HG03457 (cell line): ENCODE measurements at regions not wholly inside any gene's neighbourhood (a gene's known extent, or its start where the extent isn't known, plus 50 kb on each side); places are given as distances from the start of the nearest gene placed in this dataset.
A peak's percentile ranks its signal among the peaks of the same experiment; 100 is the strongest.

Source experiments
- ATAC-seq: cut with Tn5 transposase; IDR thresholded peaks from one replicate; pipeline ENCODE4 v1.9.1; 2021; ENCODE audit warnings: moderate number of reproducible peaks; ENCODE audit not compliant: unreplicated experiment

DNA sequence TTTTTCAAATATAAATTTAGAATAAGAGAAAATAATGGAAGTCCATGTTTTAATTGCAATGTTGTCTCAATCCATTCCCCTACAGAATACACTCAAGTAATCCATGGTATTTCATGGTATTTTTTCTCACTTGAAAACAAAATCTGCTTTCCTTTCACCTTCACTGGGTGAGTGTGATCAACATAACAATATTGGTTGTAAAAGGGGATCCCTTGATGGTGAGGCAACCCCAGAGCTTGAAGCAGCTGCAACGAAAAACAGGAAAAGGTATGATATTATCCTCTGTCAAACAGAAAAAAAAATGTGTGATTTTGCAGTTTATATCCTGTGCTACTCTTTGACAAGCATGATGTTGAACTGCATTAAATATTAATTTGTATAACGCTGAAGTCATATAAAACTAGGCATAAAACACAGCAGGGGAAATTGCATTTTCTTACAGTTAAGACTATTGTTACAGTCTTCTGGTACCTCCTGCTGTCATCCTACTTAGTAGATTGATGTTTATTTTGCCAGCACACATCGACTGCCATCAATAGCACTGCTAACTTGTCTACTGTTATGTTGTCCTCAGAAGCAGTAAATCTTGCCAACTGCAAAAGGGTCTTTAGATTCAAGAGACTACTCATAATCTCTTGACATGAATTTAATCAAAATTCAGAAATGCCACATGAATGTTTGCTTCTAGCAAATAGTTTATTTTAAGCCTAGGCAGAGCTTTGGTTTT lies 373.1 kb upstream of the MIR17HG start:
- ATAC-seq = no peak

DNA sequence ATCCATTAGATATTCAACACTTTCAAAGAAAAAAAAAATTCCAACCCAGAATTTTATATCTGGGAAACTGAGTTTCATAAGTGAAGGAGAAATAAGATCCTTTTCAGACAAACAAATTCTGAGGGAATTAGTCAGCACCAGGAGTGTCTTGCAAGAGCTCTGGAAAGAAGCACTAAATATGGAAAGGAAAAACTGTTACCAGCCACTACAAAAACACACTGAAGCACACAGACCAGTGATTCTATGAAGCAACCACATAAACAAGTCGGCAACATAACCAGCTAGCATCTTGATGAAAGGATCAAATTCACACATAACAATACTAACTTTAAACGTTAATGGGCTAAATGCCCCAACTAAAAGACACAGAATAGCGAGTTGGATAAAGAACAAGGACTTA lies 368.4 kb upstream of the MIR17HG start:
- ATAC-seq = no peak

GRCh38 chr13:90984756-90985155 lies 362.7 kb upstream of the MIR17HG start:
- no peak for ATAC-seq

- ATAC-seq = no peak
Measured at GRCh38 chr13:90995001-90995400, 352.5 kb upstream of the MIR17HG start.

- no peak for ATAC-seq
Measured at GRCh38 chr13:90995614-90996013, 351.9 kb upstream of the MIR17HG start.

DNA sequence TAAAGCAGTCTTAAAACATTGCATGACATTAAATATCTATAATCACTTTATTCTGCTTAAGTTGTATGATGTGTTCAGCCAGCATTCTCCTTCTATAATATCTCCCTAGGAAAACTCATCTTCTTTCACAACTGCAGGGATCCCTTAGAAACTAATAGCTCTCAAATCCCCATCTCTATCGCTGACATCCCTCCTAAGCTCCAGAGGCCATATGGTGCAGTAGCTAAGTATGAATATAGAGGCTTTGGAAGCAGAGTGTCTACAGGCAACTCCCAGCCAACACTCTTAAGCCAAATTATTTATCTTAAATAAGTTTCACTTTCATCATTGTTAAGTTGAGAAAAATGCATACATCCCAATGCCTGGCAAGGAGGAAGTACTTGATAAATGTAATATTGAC lies 349.5 kb upstream of the MIR17HG start:
- no peak for ATAC-seq

- no peak for ATAC-seq
Measured at GRCh38 chr13:90999401-90999800, 348.1 kb upstream of the MIR17HG start.

GRCh38 chr13:91001371-91001770 lies 346.1 kb upstream of the MIR17HG start:
- ATAC-seq = no peak

DNA sequence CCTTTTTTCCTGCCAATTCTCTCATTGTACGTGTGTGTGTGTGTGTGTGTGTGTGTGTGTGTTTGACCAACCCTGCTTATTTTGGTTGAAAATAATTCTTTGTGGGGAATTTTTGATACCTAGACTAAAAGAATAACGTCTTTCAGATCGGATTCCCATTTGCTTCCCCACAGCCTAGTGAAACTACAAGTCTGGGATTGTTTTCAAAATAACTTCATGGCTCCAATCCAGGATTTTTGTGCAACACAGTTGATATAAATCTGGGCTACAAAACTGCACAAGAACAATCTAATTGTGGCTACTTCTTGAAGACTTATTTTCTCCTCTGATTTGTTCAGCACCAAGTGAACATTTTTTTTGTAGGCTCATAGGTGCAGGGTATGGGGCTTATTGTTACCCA lies 332.8 kb upstream of the MIR17HG start:
- ATAC-seq = no peak

GRCh38 chr13:91017031-91017668 lies 330.3 kb upstream of the MIR17HG start:
- ATAC-seq = peak; percentile 90

- no peak for ATAC-seq
Measured at GRCh38 chr13:91017669-91018053, 329.8 kb upstream of the MIR17HG start.

GRCh38 chr13:91020461-91021034 lies 326.9 kb upstream of the MIR17HG start:
- no peak for ATAC-seq

DNA sequence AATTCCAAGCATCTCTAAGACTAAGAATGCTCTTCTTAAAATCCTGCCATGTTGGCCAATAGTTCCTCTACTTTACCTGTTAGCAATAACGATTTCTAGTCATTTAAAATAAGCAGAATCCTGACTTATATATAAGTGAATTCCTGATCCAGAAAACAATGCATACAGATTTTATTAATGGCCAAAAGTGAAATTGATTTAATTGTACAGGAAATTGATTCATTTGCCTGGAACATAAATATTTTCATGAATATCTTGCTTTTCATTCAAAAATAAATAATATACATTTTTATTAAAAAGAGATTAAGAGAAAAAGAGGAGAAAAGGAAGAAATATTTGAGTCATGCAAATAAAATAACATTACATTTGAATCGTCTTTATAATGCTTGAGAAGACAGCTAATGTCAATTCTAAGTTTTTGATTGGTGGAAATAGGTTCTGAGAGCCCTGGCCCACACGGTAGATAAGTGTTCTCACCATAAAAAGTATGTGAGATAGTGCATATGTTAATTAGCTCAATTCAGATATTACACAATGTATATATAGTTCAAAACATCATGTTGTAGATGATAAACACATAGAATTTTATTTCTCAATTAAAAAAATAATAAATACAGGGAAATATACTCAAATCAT lies 323.2 kb upstream of the MIR17HG start:
- ATAC-seq = no peak

DNA sequence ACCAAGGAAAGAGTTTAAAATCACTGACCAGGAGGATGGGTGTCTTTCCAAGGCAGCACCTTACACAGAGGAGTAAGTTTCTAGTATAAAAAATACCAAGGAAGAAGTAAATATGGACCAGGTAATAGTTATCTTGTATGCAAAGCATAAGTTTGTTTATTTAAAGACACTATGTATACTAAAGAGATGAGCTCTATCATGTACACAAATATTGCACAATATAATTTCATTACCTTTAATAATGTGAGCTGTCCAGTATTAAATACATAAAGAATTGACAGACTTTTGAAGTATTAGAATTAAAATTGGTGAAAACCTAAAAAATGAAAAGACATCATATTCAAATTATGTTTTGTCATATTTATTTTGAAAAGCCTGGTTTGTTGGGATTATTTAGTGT lies 322.0 kb upstream of the MIR17HG start:
- no peak for ATAC-seq

DNA sequence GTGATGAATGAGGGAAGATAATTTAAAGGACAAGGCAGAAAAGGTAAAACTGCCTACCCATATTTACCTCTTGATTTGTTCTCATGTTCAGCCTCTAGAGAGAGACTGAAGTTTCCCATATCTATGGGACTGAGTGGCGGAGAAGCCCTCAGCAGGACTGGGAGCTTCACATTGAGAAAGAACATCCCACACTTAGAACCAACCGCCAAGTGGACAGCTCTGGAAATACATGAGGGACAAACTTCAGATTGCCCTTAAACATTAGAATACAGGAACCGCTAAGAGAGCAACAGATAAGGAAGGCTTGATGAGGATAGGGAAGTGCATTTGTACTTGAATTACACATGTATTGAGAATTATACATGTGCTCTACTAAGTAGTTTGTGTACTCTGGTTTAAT lies 316.0 kb upstream of the MIR17HG start:
- ATAC-seq = no peak

DNA sequence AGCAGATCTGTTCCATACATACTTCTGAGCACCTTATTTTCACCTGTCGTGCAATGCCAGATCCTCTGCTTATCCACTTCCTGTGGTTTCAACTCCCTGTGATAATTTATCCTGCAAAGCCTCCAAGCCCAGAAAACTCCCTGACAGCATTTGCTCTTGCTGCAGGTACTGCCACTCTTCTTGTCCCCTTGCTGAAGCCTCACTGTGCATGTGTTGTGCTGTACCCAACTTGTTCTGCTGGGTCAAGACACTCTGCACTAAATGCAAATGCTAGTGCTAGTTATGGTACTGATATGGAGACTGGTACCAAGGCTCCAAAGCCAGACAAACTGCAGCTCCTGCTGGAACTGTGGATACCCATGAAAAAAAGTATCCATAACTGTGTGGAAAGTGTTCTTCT lies 315.4 kb upstream of the MIR17HG start:
- no peak for ATAC-seq

- no peak for ATAC-seq
Measured at GRCh38 chr13:91036886-91037285, 310.6 kb upstream of the MIR17HG start.

GRCh38 chr13:91042870-91043269 lies 304.6 kb upstream of the MIR17HG start:
- no peak for ATAC-seq

DNA sequence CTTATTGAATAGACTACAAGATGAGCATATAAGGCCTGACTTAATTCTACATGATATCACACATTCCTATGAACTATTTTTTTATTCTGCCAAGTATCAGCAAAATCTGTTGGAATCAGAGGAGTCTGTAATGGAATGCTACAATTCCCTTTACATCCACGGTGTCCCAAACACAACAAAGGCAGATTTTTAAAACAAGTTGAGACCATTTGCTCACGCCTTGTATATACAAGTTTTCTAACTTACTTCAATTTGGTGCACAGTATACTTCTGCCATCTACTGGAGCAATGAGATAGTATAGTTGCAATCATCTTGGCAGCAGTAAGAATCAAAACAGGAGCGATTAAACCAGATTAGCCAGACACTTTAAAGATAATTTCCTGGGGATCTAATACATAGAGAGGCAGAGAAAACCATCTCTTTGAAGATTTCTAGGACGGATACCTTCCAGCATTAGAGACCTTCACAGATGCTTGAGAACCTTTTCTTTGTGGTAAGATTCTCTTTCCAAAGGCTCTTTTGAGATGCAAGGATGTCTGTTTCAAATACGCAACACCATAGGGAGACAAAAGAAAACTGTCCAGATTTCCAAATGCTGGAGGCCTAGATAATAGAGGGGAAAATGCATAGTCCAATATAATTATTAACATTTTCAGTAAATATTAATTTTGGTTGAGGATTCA lies 302.0 kb upstream of the MIR17HG start:
- no peak for ATAC-seq

DNA sequence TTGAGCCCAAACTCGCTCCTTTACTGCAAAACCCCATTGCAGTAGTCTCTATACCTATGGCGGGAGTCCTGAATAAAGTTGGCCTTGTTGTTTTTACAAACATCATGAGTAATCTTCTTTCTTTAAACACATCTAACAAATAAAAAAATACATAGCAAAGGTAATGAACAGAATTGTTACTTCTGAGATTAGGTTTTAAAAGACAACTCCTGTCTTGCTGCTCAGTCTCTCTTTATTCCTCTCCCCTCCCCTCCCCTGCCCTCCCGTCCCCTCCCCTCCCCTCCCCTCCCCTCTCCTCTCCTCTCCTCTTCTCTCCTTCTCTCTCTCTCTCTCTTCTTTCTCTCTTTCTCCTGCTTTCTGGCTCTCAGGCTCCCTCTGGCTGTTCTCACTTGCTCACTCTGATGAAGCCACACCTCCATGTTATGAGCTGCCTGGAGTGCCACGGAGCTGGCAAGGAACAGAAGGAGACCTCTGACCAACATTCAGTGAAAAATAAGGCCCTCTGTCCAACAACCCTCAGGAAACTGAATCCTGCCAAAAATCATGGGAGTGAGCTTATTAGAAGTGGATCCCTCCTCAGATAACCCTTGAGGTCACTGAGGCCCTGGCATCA lies 300.7 kb upstream of the MIR17HG start:
- no peak for ATAC-seq

DNA sequence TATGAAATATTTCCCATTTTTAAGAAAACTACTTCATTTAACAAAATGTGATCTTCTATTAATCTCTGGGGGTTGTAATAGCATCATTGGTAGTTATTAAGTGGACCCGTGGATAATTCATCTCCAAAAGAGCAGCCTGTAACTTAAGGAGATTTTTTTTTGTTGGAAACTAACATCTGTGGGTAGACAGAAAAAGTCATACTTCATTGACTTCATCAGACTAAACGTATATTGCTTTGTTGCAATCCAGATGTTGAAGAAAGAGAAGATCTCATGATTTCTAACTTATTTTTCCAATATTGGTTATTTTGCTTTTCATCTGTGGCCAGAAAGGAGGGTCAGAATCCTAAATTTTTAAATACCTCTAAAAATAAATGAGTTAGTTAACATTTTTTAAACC lies 296.5 kb upstream of the MIR17HG start:
- ATAC-seq = no peak
